Activated T-cell treated with anti-CD3 and anti-CD28 coated beads for 48 hours (primary cell): ENCODE measurements at regions not wholly inside any gene's neighbourhood (a gene's known extent, or its start where the extent isn't known, plus 50 kb on each side); places are given as distances from the start of the nearest gene placed in this dataset.

ENCODE experiments used
- DNase-seq: peaks from one replicate; pipeline ENCODE4 v3.0.0-alpha.2; 2020; ENCODE audit warnings: low read depth

DNA sequence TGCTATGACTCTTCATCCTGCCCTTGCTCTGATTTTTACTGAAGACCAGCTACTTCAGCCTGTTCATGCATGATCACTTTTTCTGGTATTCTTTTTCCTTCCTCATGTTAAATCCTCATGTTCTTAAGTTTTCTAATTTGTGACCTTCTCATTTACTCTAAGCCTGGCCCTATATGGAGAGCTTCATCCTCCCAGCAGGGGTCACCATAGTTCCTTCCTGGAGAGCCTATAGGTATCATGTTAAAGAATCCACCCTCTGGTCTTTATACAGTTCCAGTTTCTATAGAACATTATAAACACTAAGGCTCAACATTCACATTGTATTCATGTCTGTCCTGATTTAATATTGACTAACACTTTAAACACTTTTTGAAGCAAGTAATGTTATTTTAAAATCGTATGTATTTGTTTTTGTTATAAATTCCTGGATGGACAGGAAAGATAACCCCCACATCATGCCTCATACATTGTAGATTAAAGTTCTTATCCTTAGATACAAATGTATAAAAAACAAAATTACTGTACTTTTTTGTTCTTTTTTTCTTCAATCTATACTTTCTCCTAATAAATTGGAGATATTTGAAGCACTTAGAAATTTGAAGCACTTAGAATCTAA, 53.8 kb upstream of the OTUD4 start:
- peak; percentile 12 for DNase-seq

DNA sequence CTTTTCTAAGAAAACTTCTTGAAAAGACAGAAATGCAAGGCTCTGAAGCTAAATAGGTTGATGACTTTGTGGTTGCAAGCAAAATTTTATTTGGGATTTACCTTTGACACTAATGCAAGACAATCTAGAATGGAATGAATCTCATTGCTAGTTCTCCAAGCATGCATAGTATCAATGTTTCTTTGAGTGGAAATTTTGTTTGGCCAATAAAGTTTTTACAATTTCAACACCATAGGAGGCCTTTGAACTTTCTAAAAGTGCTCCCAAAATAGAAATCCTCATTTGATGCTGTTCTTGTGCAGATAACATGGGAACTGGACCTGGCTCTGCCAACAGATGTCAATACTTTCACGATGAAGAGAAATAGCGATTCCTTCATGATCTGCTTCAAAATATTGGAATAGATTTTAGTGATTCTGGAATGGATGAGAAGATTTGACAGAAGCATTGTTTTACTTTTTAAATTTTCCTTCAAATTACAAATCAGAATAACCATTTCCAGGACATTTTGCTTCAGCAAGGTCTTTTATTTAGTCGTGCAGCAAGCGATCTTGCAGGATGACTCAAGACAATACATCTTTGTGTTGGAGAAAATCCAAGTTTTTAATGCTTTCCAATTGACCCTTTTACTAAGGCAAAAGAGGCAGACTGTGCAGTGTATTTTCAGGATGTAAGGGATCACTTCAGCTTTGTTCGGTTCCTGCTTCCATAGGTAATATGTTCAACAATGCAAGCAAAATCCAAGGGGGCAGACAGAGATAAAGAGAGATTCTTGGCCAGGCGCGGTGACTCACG, 51.7 kb upstream of the OTUD4 start:
- no peak for DNase-seq

DNA sequence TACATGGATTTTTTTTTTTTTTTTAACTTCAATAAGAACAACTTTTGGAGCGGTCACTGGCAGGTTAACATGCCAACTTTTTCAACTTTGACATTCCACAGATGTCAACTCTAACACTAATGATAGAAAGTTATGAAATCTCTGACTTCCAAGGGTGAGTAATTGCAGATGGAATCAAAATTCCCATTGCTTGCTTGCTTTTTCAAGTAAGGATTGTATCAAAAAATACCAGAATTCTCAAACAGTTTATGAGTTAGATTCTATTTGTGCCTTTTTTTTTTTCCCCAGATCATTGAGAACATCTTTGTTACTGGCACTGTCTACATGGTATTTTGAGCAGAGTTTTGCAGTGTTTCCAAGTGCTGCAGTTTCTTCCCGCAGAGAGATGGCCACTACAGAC, 50.3 kb upstream of the OTUD4 start:
- DNase-seq, result no peak
